GM12878 (cell line): ENCODE measurements at regions not wholly inside any gene's neighbourhood (a gene's known extent, or its start where the extent isn't known, plus 50 kb on each side); places are given as distances from the start of the nearest gene placed in this dataset.

Experiments used
- ATAC-seq: fragments of 200-7000 bp; cut with Tn5 transposase; 3 replicates; pipeline ENCODE4 v1.9.1; 2020; ENCODE audit warnings: mild to moderate bottlenecking, moderate library complexity
- BruUV-seq: library from RNA; stranded (reverse); fragments of 400-500 nt; replicated peaks from 2 replicates; lab custom pipeline; 2021; lab: Mats Ljungman, UMichigan
- CTCF ChIA-PET: fragments of 300-600 bp; sonication (Branson Sonifier 250); formaldehyde crosslinking; extraction: SDS; loops from one replicate; lab custom pipeline; 2021; ENCODE audit warnings: inconsistent platforms; lab: Yijun Ruan, JAX
- POLR2A ChIA-PET: fragments of 350-600 bp; formaldehyde crosslinking; extraction: SDS; loops from one replicate; lab custom pipeline; 2021; ENCODE audit warnings: inconsistent platforms; lab: Charles Lee
- RAD21 ChIA-PET: fragments of 300-600 bp; sonication (Branson Sonifier 250); formaldehyde crosslinking; loops from one replicate; lab custom pipeline; 2023; ENCODE audit warnings: antibody characterized with exemption; ENCODE audit not compliant: unreplicated experiment; lab: Charles Lee
- SMC1A ChIA-PET: fragments of 300-600 bp; sonication (Branson Sonifier 250); formaldehyde crosslinking; loops from one replicate; lab custom pipeline; 2023; ENCODE audit not compliant: unreplicated experiment, uncharacterized antibody; lab: Charles Lee
- DNase-seq: peaks from one replicate; pipeline ENCODE4 v3.0.0-alpha.2; 2011; ENCODE audit warnings: low read depth, low spot score
- FAIRE-seq: peaks from 3 replicates; lab custom pipeline; 2011; peaks lifted over from hg19 to GRCh38; lab: Jason Lieb, UNC
- H2AFZ ChIP-seq: 2 replicates; pipeline ENCODE4 v1.6.0; 2011; ENCODE audit warnings: low read depth, low read length, control low read depth; ENCODE audit not compliant: control insufficient read depth
- H3K27ac ChIP-seq: 2 replicates; pipeline ENCODE4 v1.5.1; 2011; ENCODE audit warnings: control low read depth; ENCODE audit not compliant: control insufficient read depth, insufficient read depth
- H3K27me3 ChIP-seq, 2 experiments: replicated peaks in 1 of 2; 2 replicates each; pipeline versions ENCODE4 v1.6.0 to v1.6.1; 2011; ENCODE audit warnings: low read length in 1 of 2; ENCODE audit not compliant: control insufficient read depth in 2 of 2, insufficient read depth in 2 of 2
- H3K36me3 ChIP-seq, 2 experiments: 2 replicates each; pipeline ENCODE4 v1.5.1; 2011; ENCODE audit warnings: low read length in 1 of 2; ENCODE audit not compliant: control insufficient read depth in 2 of 2, insufficient read depth in 2 of 2
- H3K4me1 ChIP-seq: 2 replicates; pipeline ENCODE4 v1.6.1; 2011; ENCODE audit warnings: mild to moderate bottlenecking, low read length, moderate library complexity, mixed read lengths; ENCODE audit not compliant: control insufficient read depth, insufficient read depth
- H3K4me2 ChIP-seq: 2 replicates; pipeline ENCODE4 v1.6.0; 2011; ENCODE audit warnings: control low read depth; ENCODE audit not compliant: control insufficient read depth, insufficient read depth
- H3K4me3 ChIP-seq: fragments of 200-600 bp; sonication (generic); 2 replicates; pipeline ENCODE4 v1.5.1; 2016
- H3K79me2 ChIP-seq: 2 replicates; pipeline ENCODE4 v1.6.0; 2011; ENCODE audit warnings: low read length; ENCODE audit not compliant: control insufficient read depth, insufficient read depth
- H3K9ac ChIP-seq: 2 replicates; pipeline ENCODE4 v1.8.0; 2011; ENCODE audit warnings: low read length, control low read depth, mixed read lengths; ENCODE audit not compliant: control insufficient read depth, insufficient read depth
- H3K9me3 ChIP-seq: replicated peaks from 3 replicates; pipeline ENCODE4 v1.5.1; 2011; ENCODE audit warnings: mild to moderate bottlenecking, low read length; ENCODE audit not compliant: control insufficient read depth, insufficient read depth
- H4K20me1 ChIP-seq: 2 replicates; pipeline ENCODE4 v1.6.0; 2011; ENCODE audit not compliant: control insufficient read depth, insufficient read depth
- BRCA1 ChIP-seq: IDR thresholded peaks from 2 replicates; pipeline ENCODE4 v1.6.1; 2011; ENCODE audit warnings: low read depth, low read length, improper control_type of control experiment
- CREB1 ChIP-seq: IDR thresholded peaks from 2 replicates; pipeline ENCODE4 v1.6.1; 2012; ENCODE audit warnings: low read depth, mild to moderate bottlenecking, inconsistent platforms
- DPF2 ChIP-seq: fragments of 450-650 bp; IDR thresholded peaks from 2 replicates; pipeline ENCODE4 v1.6.1; 2017; ENCODE audit warnings: mild to moderate bottlenecking
- E4F1 ChIP-seq: fragments of 450-650 bp; IDR thresholded peaks from 2 replicates; pipeline ENCODE4 v1.6.1; 2018; ENCODE audit warnings: borderline replicate concordance, mild to moderate bottlenecking; ENCODE audit not compliant: partially characterized antibody
- HSF1 ChIP-seq: fragments of 150-350 bp; IDR thresholded peaks from 2 replicates; pipeline ENCODE4 v1.6.1; 2014; ENCODE audit warnings: mild to moderate bottlenecking, low read depth, low read length
- MEF2A ChIP-seq: IDR thresholded peaks from 2 replicates; pipeline ENCODE4 v1.6.1; 2011; ENCODE audit warnings: low read depth, mild to moderate bottlenecking, low read length, moderate library complexity; ENCODE audit not compliant: insufficient read depth
- RAD51 ChIP-seq: fragments of 450-650 bp; IDR thresholded peaks from 2 replicates; pipeline ENCODE4 v1.6.1; 2016; ENCODE audit warnings: moderate library complexity, mild to moderate bottlenecking, inconsistent platforms
- RUNX3 ChIP-seq: IDR thresholded peaks from 2 replicates; pipeline ENCODE4 v1.6.1; 2012; ENCODE audit warnings: low read length, inconsistent platforms
- SP1 ChIP-seq: IDR thresholded peaks from one replicate; pipeline ENCODE4 v1.6.1; 2011; ENCODE audit warnings: low read depth, low read length
- USF1 ChIP-seq: IDR thresholded peaks from 2 replicates; pipeline ENCODE4 v1.6.1; 2011; ENCODE audit warnings: borderline replicate concordance, low read depth, mild to moderate bottlenecking, moderate library complexity, mixed read lengths, low read length; ENCODE audit not compliant: insufficient read depth; ENCODE audit errors: extremely low read length
- ZNF687 ChIP-seq: fragments of 450-650 bp; IDR thresholded peaks from 2 replicates; pipeline ENCODE4 v1.6.1; 2017; ENCODE audit warnings: mild to moderate bottlenecking, moderate library complexity
- WGBS: methylation state at CpG from one replicate; pipeline ENCODE4 v1.1.6; 2016; ENCODE audit warnings: low lambda C conversion rate; ENCODE audit not compliant: insufficient replicate concordance, insufficient coverage; ENCODE audit errors: missing lambda C conversion rate; 5-methylcytosine and 5-hydroxymethylcytosine counted together
- in situ Hi-C: fragments of 300-500 bp; cut with MboI; formaldehyde crosslinking; loops from 9 replicates; pipeline ENCODE4 v1.14.3; 2018; ENCODE audit warnings: mixed read lengths
- intact Hi-C: fragments of 100-400 bp; cut with micrococcal nuclease; formaldehyde crosslinking; loops from one replicate; pipeline ENCODE4 v1.14.2; 2022; ENCODE audit not compliant: unreplicated experiment

GRCh38 chr1:47708019-47708535 lies 270.2 kb downstream of the FOXD2 start (continued):
- no peak for TF ChIP-seq E4F1
- no peak for TF ChIP-seq USF1
- no peak for TF ChIP-seq MEF2A
- TF ChIP-seq RUNX3: no peak
- no peak for TF ChIP-seq HSF1

GRCh38 chr1:47708658-47709018 lies 270.8 kb downstream of the FOXD2 start:
- BruUV-seq: no TSS peak
- CTCF ChIA-PET: interaction anchor here (2.9 to 3.0 kb wide), 2 partner anchors 274 to 319 kb away, joined by 14 to 20 read pairs; no protein-coding TSS in a partner anchor
- DNase-seq (no peak), ATAC-seq (no peak), FAIRE-seq (no peak)
- Histone ChIP-seq H4K20me1 (no peaks in the 10 kb centered on the region; the same call in 1 of the 2 replicates), H3K4me3 (no peak overlapping the region), H3K9me3 (no peaks in the 10 kb centered on the region), H3K9ac (no peak overlapping the region), H3K27me3 (peaks cover 16% of the 10 kb centered on the region in 2 experiments), H3K36me3 (no peaks in the 10 kb centered on the region), H3K27ac (no peak overlapping the region), H3K79me2 (no peaks in the 10 kb centered on the region), H2AFZ (no peak overlapping the region), H3K4me1 (no peaks in the 10 kb centered on the region), H3K4me2 (no peak overlapping the region)
- TF ChIP-seq DPF2: no peak
- TF ChIP-seq CREB1: no peak
- no peak for TF ChIP-seq ZNF687
- no peak for TF ChIP-seq BRCA1
- no peak for TF ChIP-seq RAD51
- no peak for TF ChIP-seq SP1
- in situ Hi-C loops: no loop called here
- 12% methylated on average over 14 of the region's 25 CpGs for WGBS
- intact Hi-C loops: loop anchor here (1.0 kb wide), 1 partner anchor 529 kb away; no protein-coding TSS in a partner anchor
- RAD21 ChIA-PET: no interaction called here
- SMC1A ChIA-PET: no interaction called here
- POLR2A ChIA-PET: no interaction called here
